WTC11 (cell line): ENCODE measurements at regions not wholly inside any gene's neighbourhood (a gene's known extent, or its start where the extent isn't known, plus 50 kb on each side); places are given as distances from the start of the nearest gene placed in this dataset.

Experiments used
- ATAC-seq: fragments of 200-7000 bp; cut with Tn5 transposase; 2 replicates; pipeline ENCODE4 v1.10.0; 2021; ENCODE audit warnings: mild to moderate bottlenecking, moderate library complexity
- CTCF ChIA-PET: fragments of 300-600 bp; sonication (Branson Sonifier 250); formaldehyde crosslinking; loops from one replicate; lab custom pipeline; 2021; ENCODE audit warnings: antibody characterized with exemption; lab: Charles Lee
- POLR2A ChIA-PET: fragments of 350-600 bp; sonication (Branson Sonifier 250); formaldehyde crosslinking; loops from one replicate; lab custom pipeline; 2021; ENCODE audit warnings: antibody characterized with exemption; lab: Charles Lee
- DNase-seq: peaks from one replicate; pipeline ENCODE4 v3.0.0; 2021; ENCODE audit warnings: low spot score
- H3K27ac Mint-ChIP-seq: 2 replicates; pipeline ENCODE4 v1.8.0; 2021; ENCODE audit warnings: mixed read lengths
- H3K27me3 Mint-ChIP-seq: 2 replicates; pipeline ENCODE4 v1.8.0; 2021; ENCODE audit warnings: low read depth, mild to moderate bottlenecking, moderate library complexity, mixed read lengths
- H3K36me3 Mint-ChIP-seq: 2 replicates; pipeline ENCODE4 v1.8.0; 2021; ENCODE audit warnings: mixed read lengths
- H3K4me1 Mint-ChIP-seq: 2 replicates; pipeline ENCODE4 v1.8.0; 2022; ENCODE audit warnings: mixed read lengths
- H3K4me3 Mint-ChIP-seq: 2 replicates; pipeline ENCODE4 v1.8.0; 2021; ENCODE audit warnings: mild to moderate bottlenecking, moderate library complexity, mixed read lengths
- H3K9me3 Mint-ChIP-seq: 2 replicates; pipeline ENCODE4 v1.8.0; 2021; ENCODE audit warnings: mixed read lengths
- AFF4 ChIP-seq: sonication (generic); formaldehyde crosslinking; IDR thresholded peaks from 2 replicates; pipeline ENCODE4 v1.8.1; 2023; ENCODE audit warnings: mild to moderate bottlenecking, missing genetic modification reagents, borderline replicate concordance
- CREM ChIP-seq: sonication (generic); formaldehyde crosslinking; IDR thresholded peaks from 2 replicates; pipeline ENCODE4 v1.8.1; 2022; ENCODE audit warnings: mild to moderate bottlenecking, missing genetic modification reagents, moderate library complexity
- CTCF ChIP-seq: fragments of 200-600 bp; IDR thresholded peaks from 2 replicates; pipeline ENCODE4 v1.8.0; 2022; ENCODE audit warnings: antibody characterized with exemption
- FOXJ3 ChIP-seq: sonication (generic); formaldehyde crosslinking; IDR thresholded peaks from 2 replicates; pipeline ENCODE4 v1.9.0; 2021; ENCODE audit warnings: missing genetic modification reagents, mild to moderate bottlenecking, borderline replicate concordance
- JUN ChIP-seq: sonication (generic); formaldehyde crosslinking; IDR thresholded peaks from 2 replicates; pipeline ENCODE4 v1.8.0; 2023; ENCODE audit warnings: mild to moderate bottlenecking, missing genetic modification reagents
- MYBL2 ChIP-seq: sonication (generic); formaldehyde crosslinking; IDR thresholded peaks from 2 replicates; pipeline ENCODE4 v1.8.1; 2023; ENCODE audit warnings: mild to moderate bottlenecking, moderate library complexity, missing genetic modification reagents
- NFYB ChIP-seq: sonication (generic); formaldehyde crosslinking; conservative IDR thresholded peaks from 2 replicates; pipeline ENCODE4 v1.8.0; 2022; ENCODE audit warnings: low read depth, missing genetic modification reagents
- SMAD3 ChIP-seq: sonication (generic); formaldehyde crosslinking; IDR thresholded peaks from 2 replicates; pipeline ENCODE4 v1.8.0; 2022; ENCODE audit warnings: missing genetic modification reagents, mild to moderate bottlenecking, borderline replicate concordance
- SP1 ChIP-seq: sonication (generic); formaldehyde crosslinking; conservative IDR thresholded peaks from 2 replicates; pipeline ENCODE4 v1.8.1; 2022; ENCODE audit warnings: missing genetic modification reagents
- TEAD4 ChIP-seq: sonication (generic); formaldehyde crosslinking; IDR thresholded peaks from 2 replicates; pipeline ENCODE4 v1.8.0; 2022; ENCODE audit warnings: mild to moderate bottlenecking, missing genetic modification reagents
- USF2 ChIP-seq: sonication (generic); formaldehyde crosslinking; IDR thresholded peaks from 2 replicates; pipeline ENCODE4 v1.8.1; 2023; ENCODE audit warnings: mild to moderate bottlenecking, missing genetic modification reagents, moderate library complexity
- ZBTB43 ChIP-seq: sonication (generic); formaldehyde crosslinking; IDR thresholded peaks from 2 replicates; pipeline ENCODE4 v1.8.1; 2023; ENCODE audit warnings: mild to moderate bottlenecking, missing genetic modification reagents
- ZNF263 ChIP-seq: sonication (generic); formaldehyde crosslinking; IDR thresholded peaks from 2 replicates; pipeline ENCODE4 v1.8.1; 2022; ENCODE audit warnings: low read depth, mild to moderate bottlenecking, moderate library complexity, missing genetic modification reagents
- ZNF317 ChIP-seq: sonication (generic); formaldehyde crosslinking; IDR thresholded peaks from 2 replicates; pipeline ENCODE4 v1.8.1; 2023; ENCODE audit warnings: low read depth, mild to moderate bottlenecking, moderate library complexity, missing genetic modification reagents, borderline replicate concordance
- TF ChIP-seq, protein P1 (sequence below): sonication (generic); formaldehyde crosslinking; IDR thresholded peaks from 2 replicates; pipeline ENCODE4 v1.8.1; 2023; ENCODE audit warnings: mild to moderate bottlenecking, missing genetic modification reagents, moderate library complexity
- TF ChIP-seq, protein P2 (sequence below): fragments of 250-450 bp; sonication (Bioruptor Pico); IDR thresholded peaks from 2 replicates; pipeline ENCODE4 v2.1.2; 2022; ENCODE audit warnings: mild to moderate bottlenecking, moderate library complexity
- TF ChIP-seq, protein P3 (sequence below): sonication (generic); formaldehyde crosslinking; conservative IDR thresholded peaks from 2 replicates; pipeline ENCODE4 v1.8.1; 2023; ENCODE audit warnings: mild to moderate bottlenecking, low read depth, missing genetic modification reagents, moderate library complexity
- TF ChIP-seq, protein P4 (sequence below): sonication (generic); formaldehyde crosslinking; IDR thresholded peaks from 2 replicates; pipeline ENCODE4 v1.8.0; 2022; ENCODE audit warnings: mild to moderate bottlenecking, missing genetic modification reagents
- TF ChIP-seq, protein P5 (sequence below): sonication (generic); formaldehyde crosslinking; IDR thresholded peaks from 2 replicates; pipeline ENCODE4 v1.8.0; 2022; ENCODE audit warnings: mild to moderate bottlenecking, missing genetic modification reagents

GRCh38 chr15:31801152-31801551 lies 229.2 kb upstream of the CHRNA7 start:
- Mint-ChIP-seq H3K27ac (no peak overlapping the region), H3K4me3 (no peak overlapping the region), H3K9me3 (no peaks in the 10 kb centered on the region)
- no peak for ATAC-seq
- TF ChIP-seq ZBTB43 (CRISPR knock-in tag) (no peak), TEAD4 (CRISPR knock-in tag) (no peak), ZNF317 (no peak)
- TF ChIP-seq, all 79 proteins: peak for 0
- Mint-ChIP-seq H3K27me3 (no peaks in the 10 kb centered on the region), H3K36me3 (no peaks in the 10 kb centered on the region), H3K4me1 (no peaks in the 10 kb centered on the region)
- DNase-seq = no peak
- ChIA-PET POLR2A (no interaction called here), CTCF (no interaction called here)

- ChIA-PET POLR2A (no interaction called here), CTCF (no interaction called here)
- Mint-ChIP-seq H3K27me3 (no peaks in the 10 kb centered on the region), H3K4me3 (no peak overlapping the region), H3K36me3 (no peaks in the 10 kb centered on the region), H3K9me3 (no peaks in the 10 kb centered on the region), H3K4me1 (no peaks in the 10 kb centered on the region), H3K27ac (no peak overlapping the region)
- DNase-seq (no peak), ATAC-seq (no peak)
- no peak for TF ChIP-seq CTCF
- TF ChIP-seq ZBTB43 (CRISPR knock-in tag) = no peak
- no peak for TF ChIP-seq FOXJ3 (CRISPR knock-in tag)
- no peak for TF ChIP-seq JUN
- TF ChIP-seq, protein P1, sequence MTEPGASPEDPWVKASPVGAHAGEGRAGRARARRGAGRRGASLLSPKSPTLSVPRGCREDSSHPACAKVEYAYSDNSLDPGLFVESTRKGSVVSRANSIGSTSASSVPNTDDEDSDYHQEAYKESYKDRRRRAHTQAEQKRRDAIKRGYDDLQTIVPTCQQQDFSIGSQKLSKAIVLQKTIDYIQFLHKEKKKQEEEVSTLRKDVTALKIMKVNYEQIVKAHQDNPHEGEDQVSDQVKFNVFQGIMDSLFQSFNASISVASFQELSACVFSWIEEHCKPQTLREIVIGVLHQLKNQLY (CRISPR knock-in tag) = no peak
- TF ChIP-seq USF2 (CRISPR knock-in tag) = no peak
- TF ChIP-seq, protein P2, sequence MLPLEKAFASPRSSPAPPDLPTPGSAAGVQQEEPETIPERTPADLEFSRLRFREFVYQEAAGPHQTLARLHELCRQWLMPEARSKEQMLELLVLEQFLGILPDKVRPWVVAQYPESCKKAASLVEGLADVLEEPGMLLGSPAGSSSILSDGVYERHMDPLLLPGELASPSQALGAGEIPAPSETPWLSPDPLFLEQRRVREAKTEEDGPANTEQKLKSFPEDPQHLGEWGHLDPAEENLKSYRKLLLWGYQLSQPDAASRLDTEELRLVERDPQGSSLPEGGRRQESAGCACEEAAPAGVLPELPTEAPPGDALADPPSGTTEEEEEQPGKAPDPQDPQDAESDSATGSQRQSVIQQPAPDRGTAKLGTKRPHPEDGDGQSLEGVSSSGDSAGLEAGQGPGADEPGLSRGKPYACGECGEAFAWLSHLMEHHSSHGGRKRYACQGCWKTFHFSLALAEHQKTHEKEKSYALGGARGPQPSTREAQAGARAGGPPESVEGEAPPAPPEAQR (CRISPR knock-in tag) = no peak
- TF ChIP-seq AFF4 (CRISPR knock-in tag) = no peak
- TF ChIP-seq, protein P3, sequence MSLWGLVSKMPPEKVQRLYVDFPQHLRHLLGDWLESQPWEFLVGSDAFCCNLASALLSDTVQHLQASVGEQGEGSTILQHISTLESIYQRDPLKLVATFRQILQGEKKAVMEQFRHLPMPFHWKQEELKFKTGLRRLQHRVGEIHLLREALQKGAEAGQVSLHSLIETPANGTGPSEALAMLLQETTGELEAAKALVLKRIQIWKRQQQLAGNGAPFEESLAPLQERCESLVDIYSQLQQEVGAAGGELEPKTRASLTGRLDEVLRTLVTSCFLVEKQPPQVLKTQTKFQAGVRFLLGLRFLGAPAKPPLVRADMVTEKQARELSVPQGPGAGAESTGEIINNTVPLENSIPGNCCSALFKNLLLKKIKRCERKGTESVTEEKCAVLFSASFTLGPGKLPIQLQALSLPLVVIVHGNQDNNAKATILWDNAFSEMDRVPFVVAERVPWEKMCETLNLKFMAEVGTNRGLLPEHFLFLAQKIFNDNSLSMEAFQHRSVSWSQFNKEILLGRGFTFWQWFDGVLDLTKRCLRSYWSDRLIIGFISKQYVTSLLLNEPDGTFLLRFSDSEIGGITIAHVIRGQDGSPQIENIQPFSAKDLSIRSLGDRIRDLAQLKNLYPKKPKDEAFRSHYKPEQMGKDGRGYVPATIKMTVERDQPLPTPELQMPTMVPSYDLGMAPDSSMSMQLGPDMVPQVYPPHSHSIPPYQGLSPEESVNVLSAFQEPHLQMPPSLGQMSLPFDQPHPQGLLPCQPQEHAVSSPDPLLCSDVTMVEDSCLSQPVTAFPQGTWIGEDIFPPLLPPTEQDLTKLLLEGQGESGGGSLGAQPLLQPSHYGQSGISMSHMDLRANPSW (CRISPR knock-in tag) = no peak
- no peak for TF ChIP-seq ZNF263 (CRISPR knock-in tag)
- TF ChIP-seq MYBL2 (CRISPR knock-in tag) = no peak
- TF ChIP-seq NFYB (CRISPR knock-in tag) = no peak
- TF ChIP-seq, protein P4, sequence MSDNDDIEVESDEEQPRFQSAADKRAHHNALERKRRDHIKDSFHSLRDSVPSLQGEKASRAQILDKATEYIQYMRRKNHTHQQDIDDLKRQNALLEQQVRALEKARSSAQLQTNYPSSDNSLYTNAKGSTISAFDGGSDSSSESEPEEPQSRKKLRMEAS = no peak
- TF ChIP-seq CREM (CRISPR knock-in tag) = no peak
- TF ChIP-seq, protein P5, sequence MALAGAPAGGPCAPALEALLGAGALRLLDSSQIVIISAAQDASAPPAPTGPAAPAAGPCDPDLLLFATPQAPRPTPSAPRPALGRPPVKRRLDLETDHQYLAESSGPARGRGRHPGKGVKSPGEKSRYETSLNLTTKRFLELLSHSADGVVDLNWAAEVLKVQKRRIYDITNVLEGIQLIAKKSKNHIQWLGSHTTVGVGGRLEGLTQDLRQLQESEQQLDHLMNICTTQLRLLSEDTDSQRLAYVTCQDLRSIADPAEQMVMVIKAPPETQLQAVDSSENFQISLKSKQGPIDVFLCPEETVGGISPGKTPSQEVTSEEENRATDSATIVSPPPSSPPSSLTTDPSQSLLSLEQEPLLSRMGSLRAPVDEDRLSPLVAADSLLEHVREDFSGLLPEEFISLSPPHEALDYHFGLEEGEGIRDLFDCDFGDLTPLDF = no peak
- no peak for TF ChIP-seq SP1 (CRISPR knock-in tag)
- no peak for TF ChIP-seq SMAD3 (CRISPR knock-in tag)
Observed at GRCh38 chr15:31802761-31803160, 227.6 kb upstream of the CHRNA7 start.
